Naive B cell (primary cell): ENCODE measurements at regions not wholly inside any gene's neighbourhood (a gene's known extent, or its start where the extent isn't known, plus 50 kb on each side); places are given as distances from the start of the nearest gene placed in this dataset.

Experiments
- ATAC-seq, 2 donors: fragments of 150-1000 bp; cut with Tn5 transposase; 2 replicates each; pipeline ENCODE4 v1.10.0; 2021; ENCODE audit warnings: low read depth in 2 of 2, mild to moderate bottlenecking in 2 of 2, moderate library complexity in 2 of 2
- DNase-seq: peaks from one replicate; pipeline ENCODE4 v3.0.0; 2022
- H3K27ac Mint-ChIP-seq, 6 donors: one replicate each; pipeline ENCODE4 v1.8.0; 2020 to 2022; ENCODE audit warnings: mild to moderate bottlenecking in 6 of 6, mixed read lengths in 6 of 6, moderate library complexity in 5 of 6, inconsistent platforms in 2 of 6
- H3K27me3 Mint-ChIP-seq, 3 donors: one replicate each; pipeline ENCODE4 v1.8.0; 2021 to 2022; ENCODE audit warnings: mixed read lengths in 3 of 3, mild to moderate bottlenecking in 1 of 3
- H3K36me3 Mint-ChIP-seq, 2 donors: one replicate each; pipeline ENCODE4 v1.8.0; 2020 to 2022; ENCODE audit warnings: mixed read lengths in 2 of 2, inconsistent platforms in 1 of 2, mild to moderate bottlenecking in 1 of 2
- H3K4me1 Mint-ChIP-seq, 3 donors: one replicate each; pipeline ENCODE4 v1.8.0; 2020 to 2022; ENCODE audit warnings: mixed read lengths in 3 of 3, inconsistent platforms in 1 of 3, mild to moderate bottlenecking in 1 of 3, moderate library complexity in 1 of 3
- H3K4me3 Mint-ChIP-seq, 8 donors: one replicate each; pipeline ENCODE4 v1.8.0; 2020 to 2022; ENCODE audit warnings: mild to moderate bottlenecking in 8 of 8, mixed read lengths in 8 of 8, moderate library complexity in 8 of 8, inconsistent platforms in 2 of 8
- H3K9me3 Mint-ChIP-seq, 7 donors: one replicate each; pipeline ENCODE4 v1.8.0; 2020 to 2022; ENCODE audit warnings: mixed read lengths in 7 of 7, mild to moderate bottlenecking in 5 of 7, inconsistent platforms in 2 of 7, moderate library complexity in 1 of 7

DNA sequence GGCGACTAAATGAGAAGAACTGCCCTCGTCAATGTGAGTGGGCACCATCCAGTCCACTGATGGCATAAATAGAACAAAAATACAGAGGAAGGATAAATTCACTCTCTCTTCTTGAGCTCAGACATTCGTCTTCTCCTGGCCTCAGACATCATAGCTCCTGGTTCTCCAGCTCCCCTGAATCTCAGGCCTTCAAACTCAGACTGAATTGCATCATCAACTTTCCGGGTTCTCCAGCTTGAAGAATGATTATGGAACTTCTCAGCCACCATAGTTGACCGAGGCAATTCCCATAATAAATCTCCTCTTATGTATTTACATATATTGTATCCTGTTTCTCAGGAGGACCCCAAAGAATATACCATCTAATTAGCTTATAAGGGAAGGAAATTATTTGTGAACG, 55.0 kb upstream of the FNDC3A start:
- Mint-ChIP-seq H3K27me3 (peaks cover 5 to 21% (median 8%) of the 10 kb centered on the region in 3 donors), H3K9me3 (peaks cover 0 to 6% (median 0%) of the 10 kb centered on the region in 7 donors), H3K27ac (no peak overlapping the region), H3K36me3 (peaks cover 0 to 3% of the 10 kb centered on the region in 2 donors), H3K4me3 (no peak overlapping the region), H3K4me1 (no peaks in the 10 kb centered on the region)
- DNase-seq (no peak), ATAC-seq (no peak)

- no peak overlapping the region for H3K4me3 Mint-ChIP-seq
- peaks cover 0 to 5% (median 0%) of the 10 kb centered on the region in 7 donors for H3K9me3 Mint-ChIP-seq
- H3K27me3 Mint-ChIP-seq: peaks cover 5 to 7% (median 6%) of the 10 kb centered on the region in 3 donors
- no peak overlapping the region for H3K27ac Mint-ChIP-seq
- ATAC-seq (no peak), DNase-seq (no peak)
- H3K36me3 Mint-ChIP-seq: no peaks in the 10 kb centered on the region
- H3K4me1 Mint-ChIP-seq: no peaks in the 10 kb centered on the region
These were observed 52.3 kb upstream of the FNDC3A start for GRCh38 chr13:48923376-48923775.

DNA sequence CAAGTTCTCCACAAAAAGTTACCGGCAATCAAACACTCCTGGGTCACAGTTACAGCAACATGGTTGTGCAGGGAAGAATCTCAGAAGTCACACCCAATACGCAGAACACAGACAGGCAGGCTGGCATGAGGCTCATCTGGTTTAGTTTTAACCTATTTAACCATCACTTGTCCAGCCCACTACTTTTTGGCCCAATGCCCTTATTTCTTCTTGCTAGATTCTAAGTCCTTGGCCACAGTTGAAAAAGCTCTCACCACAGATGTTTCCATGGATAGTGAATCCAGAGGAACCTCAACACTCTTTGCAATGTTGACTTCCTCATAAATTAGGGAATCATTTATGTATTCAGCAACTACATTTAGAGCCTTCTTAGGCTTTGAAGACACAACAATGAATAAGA, 50.7 kb upstream of the FNDC3A start:
- Mint-ChIP-seq H3K9me3 (peaks cover 0 to 5% (median 0%) of the 10 kb centered on the region in 7 donors), H3K36me3 (no peaks in the 10 kb centered on the region), H3K27me3 (peaks cover 0 to 11% (median 5%) of the 10 kb centered on the region in 3 donors), H3K4me3 (no peak overlapping the region), H3K27ac (no peak overlapping the region), H3K4me1 (no peaks in the 10 kb centered on the region)
- ATAC-seq (no peak), DNase-seq (no peak)
